Suppressor macrophage treated with lipopolysaccharide for 1 hour (primary cell): ENCODE measurements at regions not wholly inside any gene's neighbourhood (a gene's known extent, or its start where the extent isn't known, plus 50 kb on each side); places are given as distances from the start of the nearest gene placed in this dataset.

Source experiments
- DNase-seq, 3 donors: peaks; one replicate each; pipeline ENCODE4 v3.0.0-alpha.2; 2020 to 2022

- peak; percentile 49 to 70 (median 62) for DNase-seq
These were observed 463.5 kb downstream of the LMO4 start for GRCh38 chr1:87791931-87792740.

- DNase-seq, result no peak
These were observed 466.3 kb downstream of the LMO4 start for GRCh38 chr1:87794788-87795614.

GRCh38 chr1:87795615-87796337 lies 467.1 kb downstream of the LMO4 start:
- no peak for DNase-seq

GRCh38 chr1:87796471-87796901 lies 467.8 kb downstream of the LMO4 start:
- no peak for DNase-seq

GRCh38 chr1:87799451-87799850 lies 470.8 kb downstream of the LMO4 start:
- no peak for DNase-seq

- no peak for DNase-seq
These were observed 471.3 kb downstream of the LMO4 start for GRCh38 chr1:87800006-87800405.

- no peak for DNase-seq
These were observed 474.7 kb downstream of the LMO4 start for GRCh38 chr1:87803375-87803774.

GRCh38 chr1:87804128-87804527 lies 475.4 kb downstream of the LMO4 start:
- no peak for DNase-seq

GRCh38 chr1:87805666-87806378 lies 477.1 kb downstream of the LMO4 start:
- DNase-seq, result no peak

GRCh38 chr1:87806379-87807094 lies 477.9 kb downstream of the LMO4 start:
- DNase-seq, result no peak

GRCh38 chr1:87810166-87810565 lies 481.5 kb downstream of the LMO4 start:
- no peak for DNase-seq

- peak in 2 of 3 donors; percentile 24 for DNase-seq
These were observed 484.3 kb downstream of the LMO4 start for GRCh38 chr1:87812871-87813577.

GRCh38 chr1:87814573-87814972 lies 485.9 kb downstream of the LMO4 start:
- no peak for DNase-seq

- DNase-seq, result no peak
These were observed 488.0 kb downstream of the LMO4 start for GRCh38 chr1:87816646-87817045.

GRCh38 chr1:87820668-87821334 lies 492.1 kb downstream of the LMO4 start:
- no peak for DNase-seq

- DNase-seq, result no peak
These were observed 492.6 kb downstream of the LMO4 start for GRCh38 chr1:87821335-87821697.

GRCh38 chr1:87826681-87827251 lies 498.1 kb downstream of the LMO4 start:
- peak; percentile 78 to 84 (median 79) for DNase-seq

- no peak for DNase-seq
These were observed 500.7 kb downstream of the LMO4 start for GRCh38 chr1:87829360-87829759.

- DNase-seq, result peak; percentile 12 to 37 (median 33)
These were observed 501.8 kb downstream of the LMO4 start for GRCh38 chr1:87830432-87830978.

GRCh38 chr1:87833166-87833565 lies 504.5 kb downstream of the LMO4 start:
- peak; percentile 56 to 68 (median 63) for DNase-seq
